NB4 (cell line): ENCODE measurements at regions not wholly inside any gene's neighbourhood (a gene's known extent, or its start where the extent isn't known, plus 50 kb on each side); places are given as distances from the start of the nearest gene placed in this dataset.

Source experiments
- DNase-seq: peaks from one replicate; pipeline ENCODE4 v3.0.0; 2010; ENCODE audit warnings: low read depth
- H3K4me3 ChIP-seq: one replicate; pipeline ENCODE4 v1.5.1; 2011; ENCODE audit warnings: mild to moderate bottlenecking, low read depth, low read length, moderate library complexity
- MYC ChIP-seq: IDR thresholded peaks from 2 replicates; pipeline ENCODE4 v1.6.1; 2011; ENCODE audit warnings: low read depth, low read length
- POLR2A ChIP-seq: IDR thresholded peaks from 2 replicates; pipeline ENCODE4 v1.6.1; 2011; ENCODE audit warnings: mild to moderate bottlenecking; ENCODE audit not compliant: insufficient read length; ENCODE audit errors: extremely low read depth
- TF ChIP-seq, protein P1 (sequence below): IDR thresholded peaks from 2 replicates; pipeline ENCODE4 v1.6.1; 2011; ENCODE audit warnings: low read depth, low read length
- TF ChIP-seq, protein P2 (sequence below): IDR thresholded peaks from one replicate; pipeline ENCODE4 v1.5.1; 2012; ENCODE audit warnings: low read depth, low read length

DNA sequence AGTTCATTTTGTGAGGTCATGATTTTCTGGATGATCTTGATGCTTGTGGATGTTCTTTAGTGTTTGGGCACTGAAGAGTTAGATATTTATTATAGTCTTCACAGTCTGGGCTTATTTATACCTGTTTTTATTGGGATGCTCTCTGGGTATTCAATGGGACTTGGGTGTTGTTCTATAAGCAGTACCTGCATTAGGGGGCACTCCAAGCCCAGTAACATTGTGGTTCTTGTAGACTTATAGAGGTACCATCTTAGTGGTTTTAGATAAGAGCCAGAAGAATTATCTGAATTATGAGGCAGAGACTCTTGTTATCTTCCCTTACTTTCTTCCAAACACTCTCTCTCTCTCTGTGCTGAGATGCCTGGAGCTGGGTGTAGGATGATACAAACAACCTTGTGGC, 470.0 kb downstream of the PIK3C3 start:
- TF ChIP-seq, protein P1, sequence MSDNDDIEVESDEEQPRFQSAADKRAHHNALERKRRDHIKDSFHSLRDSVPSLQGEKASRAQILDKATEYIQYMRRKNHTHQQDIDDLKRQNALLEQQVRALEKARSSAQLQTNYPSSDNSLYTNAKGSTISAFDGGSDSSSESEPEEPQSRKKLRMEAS: no peak
- TF ChIP-seq POLR2A (no peak), MYC (no peak)
- TF ChIP-seq, protein P2, sequence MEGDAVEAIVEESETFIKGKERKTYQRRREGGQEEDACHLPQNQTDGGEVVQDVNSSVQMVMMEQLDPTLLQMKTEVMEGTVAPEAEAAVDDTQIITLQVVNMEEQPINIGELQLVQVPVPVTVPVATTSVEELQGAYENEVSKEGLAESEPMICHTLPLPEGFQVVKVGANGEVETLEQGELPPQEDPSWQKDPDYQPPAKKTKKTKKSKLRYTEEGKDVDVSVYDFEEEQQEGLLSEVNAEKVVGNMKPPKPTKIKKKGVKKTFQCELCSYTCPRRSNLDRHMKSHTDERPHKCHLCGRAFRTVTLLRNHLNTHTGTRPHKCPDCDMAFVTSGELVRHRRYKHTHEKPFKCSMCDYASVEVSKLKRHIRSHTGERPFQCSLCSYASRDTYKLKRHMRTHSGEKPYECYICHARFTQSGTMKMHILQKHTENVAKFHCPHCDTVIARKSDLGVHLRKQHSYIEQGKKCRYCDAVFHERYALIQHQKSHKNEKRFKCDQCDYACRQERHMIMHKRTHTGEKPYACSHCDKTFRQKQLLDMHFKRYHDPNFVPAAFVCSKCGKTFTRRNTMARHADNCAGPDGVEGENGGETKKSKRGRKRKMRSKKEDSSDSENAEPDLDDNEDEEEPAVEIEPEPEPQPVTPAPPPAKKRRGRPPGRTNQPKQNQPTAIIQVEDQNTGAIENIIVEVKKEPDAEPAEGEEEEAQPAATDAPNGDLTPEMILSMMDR: no peak
- DNase-seq: no peak
- H3K4me3 ChIP-seq: no peak overlapping the region

DNA sequence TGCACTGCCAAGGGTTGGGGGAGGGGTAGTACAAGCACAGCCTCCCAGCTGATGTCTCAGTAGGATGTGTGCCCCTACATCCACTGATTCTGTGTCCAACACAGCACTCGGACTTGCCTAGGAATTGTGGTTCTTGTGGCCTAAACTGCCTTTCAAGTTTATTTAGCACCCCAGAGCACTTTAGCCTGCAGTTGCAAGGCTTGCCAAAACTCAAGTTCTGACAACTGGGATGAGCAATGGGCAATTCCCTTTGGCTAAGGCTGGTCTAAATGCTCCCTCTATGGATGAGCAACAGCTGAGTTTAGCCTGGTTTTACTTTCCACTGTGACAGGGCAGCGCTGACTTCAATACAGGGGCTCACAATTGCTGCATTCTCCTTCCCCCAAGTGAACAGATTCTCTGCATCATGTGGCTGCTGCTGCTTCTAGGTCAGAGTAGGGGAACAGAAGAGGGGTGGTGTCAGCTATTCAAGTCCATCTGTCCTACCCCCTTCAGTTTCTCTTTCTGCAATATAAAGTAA, 471.5 kb downstream of the PIK3C3 start:
- no peak overlapping the region for H3K4me3 ChIP-seq
- no peak for TF ChIP-seq MYC
- TF ChIP-seq, protein P1: no peak
- TF ChIP-seq, protein P2: no peak
- no peak for TF ChIP-seq POLR2A
- DNase-seq: no peak

DNA sequence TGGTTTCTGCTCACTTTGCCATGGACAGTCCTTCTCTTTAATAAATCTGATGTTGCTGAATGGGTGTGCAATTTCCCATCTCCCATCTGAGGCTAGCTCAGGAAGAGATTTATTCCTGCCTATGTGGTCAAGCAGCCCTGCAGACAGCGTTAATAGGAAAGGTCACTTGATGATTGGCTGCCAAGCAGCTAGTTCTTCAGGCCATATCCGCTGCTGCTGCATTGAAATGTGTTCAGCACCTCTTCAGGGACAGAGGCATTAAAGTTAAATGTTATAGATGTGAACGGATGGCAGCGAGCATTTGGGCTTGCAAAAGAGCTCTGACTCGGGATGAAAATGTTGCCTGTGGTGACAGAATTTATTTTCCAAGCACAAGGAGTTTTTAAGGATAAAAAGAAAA, 474.2 kb downstream of the PIK3C3 start:
- TF ChIP-seq MYC: no peak
- TF ChIP-seq, protein P1: no peak
- TF ChIP-seq, protein P2: no peak
- H3K4me3 ChIP-seq: no peak overlapping the region
- no peak for DNase-seq

DNA sequence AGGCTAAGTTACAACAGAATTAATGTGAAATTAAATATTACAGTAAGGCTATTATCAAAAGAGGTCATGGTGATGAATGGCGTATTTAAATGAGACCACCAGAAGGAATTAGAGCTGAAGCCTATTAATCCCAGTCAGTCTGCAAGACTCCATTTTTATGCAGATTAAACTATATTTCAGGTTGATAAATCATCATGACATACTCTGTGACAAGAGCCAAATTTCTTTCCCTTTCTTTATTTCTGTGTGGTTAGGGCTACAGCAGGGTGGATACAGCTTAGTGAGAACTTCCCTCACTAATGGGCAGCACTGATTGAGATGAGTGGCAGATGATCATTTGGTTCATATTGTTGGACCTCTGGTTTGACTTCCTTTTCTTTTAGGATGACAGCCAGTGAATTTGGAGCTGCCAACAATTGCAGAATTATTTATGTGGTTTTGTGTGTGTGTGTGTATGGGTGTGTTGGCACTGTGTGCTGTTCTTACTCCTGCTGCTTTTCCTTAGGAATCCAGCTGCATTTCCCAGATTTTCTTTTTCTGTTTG, 481.3 kb downstream of the PIK3C3 start:
- no peak overlapping the region for H3K4me3 ChIP-seq
- TF ChIP-seq, protein P2: no peak
- TF ChIP-seq POLR2A: no peak
- TF ChIP-seq MYC: no peak
- TF ChIP-seq, protein P1: no peak
- DNase-seq: no peak

DNA sequence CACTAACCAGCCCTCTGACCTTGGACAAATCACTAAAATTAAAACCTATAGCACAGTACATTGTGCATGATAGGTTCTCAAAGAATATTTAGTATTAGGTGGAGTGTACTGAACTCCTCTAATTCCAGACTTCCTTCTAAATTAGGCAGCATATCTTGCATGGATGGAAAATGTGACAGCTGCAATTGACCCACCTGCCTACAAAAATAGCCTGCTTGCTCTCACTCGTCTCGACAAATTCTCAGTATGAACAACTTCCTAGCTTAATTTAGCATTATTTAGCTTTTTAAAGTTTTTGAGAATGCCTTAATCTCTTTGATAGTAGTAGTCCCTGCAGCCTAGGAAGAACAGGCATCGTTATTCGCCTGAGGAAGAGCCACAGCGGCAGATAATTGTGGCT, 482.0 kb downstream of the PIK3C3 start:
- TF ChIP-seq MYC (no peak), POLR2A (no peak)
- TF ChIP-seq, protein P1: no peak
- TF ChIP-seq, protein P2: no peak
- no peak for DNase-seq
- H3K4me3 ChIP-seq: no peak overlapping the region
